ENCODE measurements at regions not wholly inside any gene's neighbourhood (a gene's known extent, or its start where the extent isn't known, plus 50 kb on each side); places are given as distances from the start of the nearest gene placed in this dataset.

GRCh38 chr7:26049081-26049480 is 102.9 kb upstream of the NFE2L3 start:
- H3K36me3 ChIP-seq (replicated peaks; ENCODE audit: low read depth, low read length) = no peaks in the 10 kb centered on the region
- no peak overlapping the region for H3K4me3 ChIP-seq (ENCODE audit: low read length)
- no peaks in the 10 kb centered on the region for H4K20me1 ChIP-seq (ENCODE audit: insufficient read depth, low read length)
- no peaks in the 10 kb centered on the region for H3K27me3 ChIP-seq (ENCODE audit: low read depth, low read length)
- no peaks in the 10 kb centered on the region for H3K9me3 ChIP-seq (ENCODE audit: insufficient read depth, low read length)
- H3K4me2 ChIP-seq (ENCODE audit: low read length) = no peak overlapping the region
- TF ChIP-seq CTCF (IDR thresholded peaks at IDR 0.05; ENCODE audit: low read depth, low read length) (no peak), EZH2phosphoT487 (IDR thresholded peaks at IDR 0.05; ENCODE audit: low read depth) (no peak)
- H3K27ac ChIP-seq (ENCODE audit: low read length) = no peak overlapping the region
- H3K4me1 ChIP-seq (ENCODE audit: low read length) = no peaks in the 10 kb centered on the region
- no peaks in the 10 kb centered on the region for H3K79me2 ChIP-seq (ENCODE audit: low read length)
- H2AFZ ChIP-seq (ENCODE audit: low read depth, low read length) = no peak overlapping the region
- no peak overlapping the region for H3K9ac ChIP-seq (ENCODE audit: low read length)

- no peak for TF ChIP-seq EZH2phosphoT487 (IDR thresholded peaks at IDR 0.05; ENCODE audit: low read depth)
- no peak for TF ChIP-seq CTCF (IDR thresholded peaks at IDR 0.05; ENCODE audit: low read depth, low read length)
- H2AFZ ChIP-seq (ENCODE audit: low read depth, low read length) = no peak overlapping the region
- no peaks in the 10 kb centered on the region for H3K27me3 ChIP-seq (ENCODE audit: low read depth, low read length)
- no peaks in the 10 kb centered on the region for H3K79me2 ChIP-seq (ENCODE audit: low read length)
- no peaks in the 10 kb centered on the region for H3K36me3 ChIP-seq (replicated peaks; ENCODE audit: low read depth, low read length)
- no peak overlapping the region for H3K4me3 ChIP-seq (ENCODE audit: low read length)
- no peaks in the 10 kb centered on the region for H3K9me3 ChIP-seq (ENCODE audit: insufficient read depth, low read length)
- H3K4me2 ChIP-seq (ENCODE audit: low read length) = no peak overlapping the region
- H4K20me1 ChIP-seq (ENCODE audit: insufficient read depth, low read length) = no peaks in the 10 kb centered on the region
- H3K4me1 ChIP-seq (ENCODE audit: low read length) = no peaks in the 10 kb centered on the region
- H3K27ac ChIP-seq (ENCODE audit: low read length) = no peak overlapping the region
- no peak overlapping the region for H3K9ac ChIP-seq (ENCODE audit: low read length)
These were observed 101.0 kb upstream of the NFE2L3 start for GRCh38 chr7:26051021-26051420.

DNA sequence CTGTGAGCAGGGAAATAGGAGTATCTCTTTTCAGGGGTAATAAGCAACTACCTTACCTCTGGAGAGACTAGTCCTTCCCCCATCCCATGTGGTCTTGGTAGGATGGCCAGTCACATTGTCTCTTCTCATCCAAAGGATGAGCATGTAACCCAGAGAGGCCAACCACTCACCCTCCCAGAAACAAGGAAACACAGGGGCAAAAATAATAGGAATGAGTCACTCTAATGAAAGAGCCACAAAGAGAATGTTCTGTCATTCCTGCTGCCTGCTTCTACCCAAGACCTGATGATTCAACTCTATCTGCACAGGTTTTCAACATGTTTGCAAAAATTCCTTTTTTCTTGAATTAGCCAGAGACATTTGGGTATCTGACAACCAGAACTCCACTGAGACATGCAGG is 99.3 kb upstream of the NFE2L3 start:
- Histone ChIP-seq H3K9ac (ENCODE audit: low read length) (no peak overlapping the region), H3K9me3 (ENCODE audit: insufficient read depth, low read length) (no peaks in the 10 kb centered on the region), H3K4me1 (ENCODE audit: low read length) (no peaks in the 10 kb centered on the region), H2AFZ (ENCODE audit: low read depth, low read length) (no peak overlapping the region), H4K20me1 (ENCODE audit: insufficient read depth, low read length) (no peaks in the 10 kb centered on the region), H3K27ac (ENCODE audit: low read length) (no peak overlapping the region), H3K79me2 (ENCODE audit: low read length) (no peaks in the 10 kb centered on the region), H3K4me3 (ENCODE audit: low read length) (no peak overlapping the region), H3K4me2 (ENCODE audit: low read length) (no peak overlapping the region), H3K36me3 (replicated peaks; ENCODE audit: low read depth, low read length) (no peaks in the 10 kb centered on the region), H3K27me3 (ENCODE audit: low read depth, low read length) (no peaks in the 10 kb centered on the region)
- TF ChIP-seq EZH2phosphoT487 (IDR thresholded peaks at IDR 0.05; ENCODE audit: low read depth) = no peak
- TF ChIP-seq CTCF (IDR thresholded peaks at IDR 0.05; ENCODE audit: low read depth, low read length) = no peak

DNA sequence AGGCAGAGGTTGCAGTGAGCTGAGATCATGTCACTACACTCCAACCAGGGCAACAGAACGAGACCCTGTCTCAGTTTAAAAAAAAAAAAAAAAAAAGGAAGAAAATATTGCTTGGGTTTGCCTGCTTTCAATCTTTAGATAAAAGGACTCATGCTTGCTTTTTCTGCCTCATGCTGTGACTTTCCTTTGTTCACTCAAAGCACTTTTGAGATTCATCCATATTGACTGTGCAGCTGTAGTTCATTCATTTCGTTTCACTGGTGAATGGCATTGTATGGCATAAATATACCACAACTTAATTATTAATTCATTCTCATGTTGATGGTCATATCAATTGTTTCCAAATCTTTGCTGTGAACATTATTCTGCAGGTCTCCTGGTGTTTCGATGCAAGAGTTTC is 97.6 kb upstream of the NFE2L3 start:
- Histone ChIP-seq H3K27ac (ENCODE audit: low read length) (no peak overlapping the region), H3K4me1 (ENCODE audit: low read length) (no peaks in the 10 kb centered on the region), H3K9me3 (ENCODE audit: insufficient read depth, low read length) (no peaks in the 10 kb centered on the region), H2AFZ (ENCODE audit: low read depth, low read length) (no peak overlapping the region), H3K79me2 (ENCODE audit: low read length) (no peaks in the 10 kb centered on the region), H3K4me2 (ENCODE audit: low read length) (no peak overlapping the region), H3K27me3 (ENCODE audit: low read depth, low read length) (no peaks in the 10 kb centered on the region), H3K36me3 (replicated peaks; ENCODE audit: low read depth, low read length) (no peaks in the 10 kb centered on the region), H3K4me3 (ENCODE audit: low read length) (no peak overlapping the region), H4K20me1 (ENCODE audit: insufficient read depth, low read length) (no peaks in the 10 kb centered on the region), H3K9ac (ENCODE audit: low read length) (no peak overlapping the region)
- TF ChIP-seq EZH2phosphoT487 (IDR thresholded peaks at IDR 0.05; ENCODE audit: low read depth) = no peak
- TF ChIP-seq CTCF (IDR thresholded peaks at IDR 0.05; ENCODE audit: low read depth, low read length) = no peak

Measured in OCI-LY3 (cell line).